ENCODE measurements at regions not wholly inside any gene's neighbourhood (a gene's known extent, or its start where the extent isn't known, plus 50 kb on each side); places are given as distances from the start of the nearest gene placed in this dataset.

DNA sequence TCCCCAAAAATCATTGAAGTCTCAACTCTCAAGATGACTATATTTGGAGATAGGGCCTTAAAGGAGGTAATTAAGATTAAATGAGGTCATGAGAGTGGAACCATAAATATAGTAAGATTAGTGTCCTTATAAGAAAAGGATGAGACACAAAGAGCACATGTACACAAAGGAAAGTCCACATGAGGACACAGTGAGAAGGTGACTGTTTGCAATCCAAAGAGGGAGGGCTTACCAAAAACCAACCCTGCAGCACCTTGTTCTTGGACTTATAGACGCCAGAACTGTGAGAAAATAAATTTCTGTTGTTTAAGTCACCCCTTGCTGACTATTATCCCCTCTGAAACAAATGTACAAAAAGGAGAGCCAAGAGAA lies 150.4 kb upstream of the SMLR1 start:
- POLR2A ChIA-PET = no interaction called here

GRCh38 chr6:130677312-130677711 lies 149.9 kb upstream of the SMLR1 start:
- Histone ChIP-seq H3K4me3 (ENCODE audit: low read length) (no peak overlapping the region), H3K4me1 (ENCODE audit: insufficient read depth, low read length) (no peaks in the 10 kb centered on the region), H3K27ac (ENCODE audit: low read depth in 1 of 2, low read length in 2 of 2) (no peak overlapping the region), H3K9me3 (ENCODE audit: control insufficient read depth in 1 of 2, insufficient read depth in 1 of 2, low read length in 2 of 2) (no peaks in the 10 kb centered on the region), H3K27me3 (ENCODE audit: control insufficient read depth in 1 of 2, insufficient read depth in 2 of 2, low read length in 2 of 2) (no peaks in the 10 kb centered on the region), H3K36me3 (ENCODE audit: insufficient read depth, low read length) (no peaks in the 10 kb centered on the region)
- no peak for TF ChIP-seq CTCF (IDR thresholded peaks at IDR 0.05)
- no peak for ATAC-seq (ENCODE audit: poor library complexity)
- H3K36me3 Mint-ChIP-seq (ENCODE audit: low read depth) = no peaks in the 10 kb centered on the region
- intact Hi-C loops (cut with DNase I, micrococcal nuclease) = no loop called here
- POLR2A ChIA-PET = no interaction called here
- H3K9me3 Mint-ChIP-seq = peaks cover 9% of the 10 kb centered on the region
- no peak overlapping the region for H3K4me3 Mint-ChIP-seq
- no peaks in the 10 kb centered on the region for H3K27me3 Mint-ChIP-seq
- DNase-seq = no peak
- CTCF ChIA-PET = no interaction called here
- no peaks in the 10 kb centered on the region for H3K4me1 Mint-ChIP-seq (ENCODE audit: low read depth)
- no peak overlapping the region for H3K27ac Mint-ChIP-seq

More for the DNA sequence above, 150.4 kb upstream of the SMLR1 start:
- Mint-ChIP-seq H3K36me3 (ENCODE audit: low read depth) (no peaks in the 10 kb centered on the region), H3K27me3 (no peaks in the 10 kb centered on the region), H3K4me1 (ENCODE audit: low read depth) (no peaks in the 10 kb centered on the region), H3K9me3 (peaks cover 9% of the 10 kb centered on the region), H3K27ac (no peak overlapping the region), H3K4me3 (no peak overlapping the region)
- DNase-seq = no peak
- H3K27ac ChIP-seq (ENCODE audit: low read depth in 1 of 2, low read length in 2 of 2) = no peak overlapping the region
- CTCF ChIA-PET = no interaction called here
- no peaks in the 10 kb centered on the region for H3K9me3 ChIP-seq (ENCODE audit: control insufficient read depth in 1 of 2, insufficient read depth in 1 of 2, low read length in 2 of 2)
- no peak overlapping the region for H3K4me3 ChIP-seq (ENCODE audit: low read length)
- no peaks in the 10 kb centered on the region for H3K4me1 ChIP-seq (ENCODE audit: insufficient read depth, low read length)
- ATAC-seq (ENCODE audit: poor library complexity) = no peak
- intact Hi-C loops (cut with DNase I, micrococcal nuclease) = no loop called here
- TF ChIP-seq CTCF (IDR thresholded peaks at IDR 0.05) = no peak
- no peaks in the 10 kb centered on the region for H3K36me3 ChIP-seq (ENCODE audit: insufficient read depth, low read length)
- no peaks in the 10 kb centered on the region for H3K27me3 ChIP-seq (ENCODE audit: control insufficient read depth in 1 of 2, insufficient read depth in 2 of 2, low read length in 2 of 2)

GRCh38 chr6:130677766-130678165 lies 149.4 kb upstream of the SMLR1 start:
- TF ChIP-seq CTCF (IDR thresholded peaks at IDR 0.05) = no peak
- H3K4me1 ChIP-seq (ENCODE audit: insufficient read depth, low read length) = no peaks in the 10 kb centered on the region
- Mint-ChIP-seq H3K36me3 (ENCODE audit: low read depth) (no peaks in the 10 kb centered on the region), H3K4me3 (no peak overlapping the region), H3K4me1 (ENCODE audit: low read depth) (no peaks in the 10 kb centered on the region), H3K9me3 (peaks cover 9% of the 10 kb centered on the region), H3K27ac (no peak overlapping the region), H3K27me3 (no peaks in the 10 kb centered on the region)
- H3K27ac ChIP-seq (ENCODE audit: low read depth in 1 of 2, low read length in 2 of 2) = no peak overlapping the region
- H3K36me3 ChIP-seq (ENCODE audit: insufficient read depth, low read length) = no peaks in the 10 kb centered on the region
- no peaks in the 10 kb centered on the region for H3K27me3 ChIP-seq (ENCODE audit: control insufficient read depth in 1 of 2, insufficient read depth in 2 of 2, low read length in 2 of 2)
- intact Hi-C loops (cut with DNase I, micrococcal nuclease) = no loop called here
- CTCF ChIA-PET = no interaction called here
- H3K9me3 ChIP-seq (ENCODE audit: control insufficient read depth in 1 of 2, insufficient read depth in 1 of 2, low read length in 2 of 2) = no peaks in the 10 kb centered on the region
- DNase-seq (no peak), ATAC-seq (ENCODE audit: poor library complexity) (no peak)
- no peak overlapping the region for H3K4me3 ChIP-seq (ENCODE audit: low read length)
- POLR2A ChIA-PET = no interaction called here

Measured in CD4-positive, alpha-beta T cell (primary cell).